ENCODE measurements at regions not wholly inside any gene's neighbourhood (a gene's known extent, or its start where the extent isn't known, plus 50 kb on each side); places are given as distances from the start of the nearest gene placed in this dataset.

DNA sequence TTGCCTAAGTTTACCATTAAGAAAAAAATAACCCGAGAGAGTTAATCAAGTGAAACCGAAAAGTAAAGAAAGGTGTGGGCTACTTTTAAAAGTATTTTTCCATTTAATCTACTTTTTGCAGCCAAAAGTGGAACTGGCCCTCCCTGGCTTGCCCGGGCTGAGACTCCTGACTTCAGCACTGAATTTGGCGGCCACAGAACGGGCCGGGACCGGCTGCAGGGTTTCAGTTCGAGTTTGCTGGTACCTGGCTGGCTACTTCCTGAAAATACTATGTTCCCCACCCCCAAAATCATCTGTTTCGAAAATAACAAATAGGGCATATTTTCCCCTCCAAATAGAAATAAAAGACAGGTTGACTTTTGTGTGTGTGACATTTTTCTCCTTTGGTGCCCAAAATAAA, 173.4 kb upstream of the EXOC2 start:
- Mint-ChIP-seq H3K27ac (no peak overlapping the region), H3K4me3 (no peak overlapping the region), H3K9me3 (peaks cover 5% of the 10 kb centered on the region), H3K27me3 (ENCODE audit: low read depth) (no peaks in the 10 kb centered on the region), H3K36me3 (no peaks in the 10 kb centered on the region), H3K4me1 (0 out of 2 replicates have a peak, but pooled peaks cover 4% of the 10 kb centered on the region)
- ChIA-PET POLR2A (interaction anchor here (0.7 kb wide), 1 partner anchor 11 kb away, joined by 5 read pairs; no protein-coding TSS in a partner anchor), CTCF (no interaction called here)
- ATAC-seq (no peak), DNase-seq (ENCODE audit: low spot score) (no peak)
- no peak for TF ChIP-seq PRRX2 (CRISPR knock-in tag; IDR thresholded peaks at IDR 0.05)
- TF ChIP-seq ZNF396 (CRISPR knock-in tag; IDR thresholded peaks at IDR 0.05; ENCODE audit: borderline replicate concordance) = no peak

GRCh38 chr6:865846-866245, 172.9 kb upstream of the EXOC2 start:
- DNase-seq (ENCODE audit: low spot score) = no peak
- ChIA-PET CTCF (no interaction called here), POLR2A (no interaction called here)
- no peak for ATAC-seq
- Mint-ChIP-seq H3K27me3 (ENCODE audit: low read depth) (no peaks in the 10 kb centered on the region), H3K36me3 (no peaks in the 10 kb centered on the region), H3K4me1 (0 out of 2 replicates have a peak, but pooled peaks cover 4% of the 10 kb centered on the region), H3K4me3 (no peak overlapping the region), H3K9me3 (peaks cover 5% of the 10 kb centered on the region), H3K27ac (no peak overlapping the region)
- no peak for TF ChIP-seq KAT7 (CRISPR knock-in tag; IDR thresholded peaks at IDR 0.05; ENCODE audit: borderline replicate concordance)
- TF ChIP-seq SOX15 (CRISPR knock-in tag; IDR thresholded peaks at IDR 0.05) = no peak
- TF ChIP-seq SP1 (CRISPR knock-in tag; conservative IDR thresholded peaks at IDR 0.05) = no peak
- no peak for TF ChIP-seq NR3C1 (CRISPR knock-in tag; conservative IDR thresholded peaks at IDR 0.05; ENCODE audit: low read depth)
- TF ChIP-seq, protein P1, sequence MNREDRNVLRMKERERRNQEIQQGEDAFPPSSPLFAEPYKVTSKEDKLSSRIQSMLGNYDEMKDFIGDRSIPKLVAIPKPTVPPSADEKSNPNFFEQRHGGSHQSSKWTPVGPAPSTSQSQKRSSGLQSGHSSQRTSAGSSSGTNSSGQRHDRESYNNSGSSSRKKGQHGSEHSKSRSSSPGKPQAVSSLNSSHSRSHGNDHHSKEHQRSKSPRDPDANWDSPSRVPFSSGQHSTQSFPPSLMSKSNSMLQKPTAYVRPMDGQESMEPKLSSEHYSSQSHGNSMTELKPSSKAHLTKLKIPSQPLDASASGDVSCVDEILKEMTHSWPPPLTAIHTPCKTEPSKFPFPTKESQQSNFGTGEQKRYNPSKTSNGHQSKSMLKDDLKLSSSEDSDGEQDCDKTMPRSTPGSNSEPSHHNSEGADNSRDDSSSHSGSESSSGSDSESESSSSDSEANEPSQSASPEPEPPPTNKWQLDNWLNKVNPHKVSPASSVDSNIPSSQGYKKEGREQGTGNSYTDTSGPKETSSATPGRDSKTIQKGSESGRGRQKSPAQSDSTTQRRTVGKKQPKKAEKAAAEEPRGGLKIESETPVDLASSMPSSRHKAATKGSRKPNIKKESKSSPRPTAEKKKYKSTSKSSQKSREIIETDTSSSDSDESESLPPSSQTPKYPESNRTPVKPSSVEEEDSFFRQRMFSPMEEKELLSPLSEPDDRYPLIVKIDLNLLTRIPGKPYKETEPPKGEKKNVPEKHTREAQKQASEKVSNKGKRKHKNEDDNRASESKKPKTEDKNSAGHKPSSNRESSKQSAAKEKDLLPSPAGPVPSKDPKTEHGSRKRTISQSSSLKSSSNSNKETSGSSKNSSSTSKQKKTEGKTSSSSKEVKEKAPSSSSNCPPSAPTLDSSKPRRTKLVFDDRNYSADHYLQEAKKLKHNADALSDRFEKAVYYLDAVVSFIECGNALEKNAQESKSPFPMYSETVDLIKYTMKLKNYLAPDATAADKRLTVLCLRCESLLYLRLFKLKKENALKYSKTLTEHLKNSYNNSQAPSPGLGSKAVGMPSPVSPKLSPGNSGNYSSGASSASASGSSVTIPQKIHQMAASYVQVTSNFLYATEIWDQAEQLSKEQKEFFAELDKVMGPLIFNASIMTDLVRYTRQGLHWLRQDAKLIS (CRISPR knock-in tag; IDR thresholded peaks at IDR 0.05; ENCODE audit: borderline replicate concordance) = no peak
- TF ChIP-seq, protein P2, sequence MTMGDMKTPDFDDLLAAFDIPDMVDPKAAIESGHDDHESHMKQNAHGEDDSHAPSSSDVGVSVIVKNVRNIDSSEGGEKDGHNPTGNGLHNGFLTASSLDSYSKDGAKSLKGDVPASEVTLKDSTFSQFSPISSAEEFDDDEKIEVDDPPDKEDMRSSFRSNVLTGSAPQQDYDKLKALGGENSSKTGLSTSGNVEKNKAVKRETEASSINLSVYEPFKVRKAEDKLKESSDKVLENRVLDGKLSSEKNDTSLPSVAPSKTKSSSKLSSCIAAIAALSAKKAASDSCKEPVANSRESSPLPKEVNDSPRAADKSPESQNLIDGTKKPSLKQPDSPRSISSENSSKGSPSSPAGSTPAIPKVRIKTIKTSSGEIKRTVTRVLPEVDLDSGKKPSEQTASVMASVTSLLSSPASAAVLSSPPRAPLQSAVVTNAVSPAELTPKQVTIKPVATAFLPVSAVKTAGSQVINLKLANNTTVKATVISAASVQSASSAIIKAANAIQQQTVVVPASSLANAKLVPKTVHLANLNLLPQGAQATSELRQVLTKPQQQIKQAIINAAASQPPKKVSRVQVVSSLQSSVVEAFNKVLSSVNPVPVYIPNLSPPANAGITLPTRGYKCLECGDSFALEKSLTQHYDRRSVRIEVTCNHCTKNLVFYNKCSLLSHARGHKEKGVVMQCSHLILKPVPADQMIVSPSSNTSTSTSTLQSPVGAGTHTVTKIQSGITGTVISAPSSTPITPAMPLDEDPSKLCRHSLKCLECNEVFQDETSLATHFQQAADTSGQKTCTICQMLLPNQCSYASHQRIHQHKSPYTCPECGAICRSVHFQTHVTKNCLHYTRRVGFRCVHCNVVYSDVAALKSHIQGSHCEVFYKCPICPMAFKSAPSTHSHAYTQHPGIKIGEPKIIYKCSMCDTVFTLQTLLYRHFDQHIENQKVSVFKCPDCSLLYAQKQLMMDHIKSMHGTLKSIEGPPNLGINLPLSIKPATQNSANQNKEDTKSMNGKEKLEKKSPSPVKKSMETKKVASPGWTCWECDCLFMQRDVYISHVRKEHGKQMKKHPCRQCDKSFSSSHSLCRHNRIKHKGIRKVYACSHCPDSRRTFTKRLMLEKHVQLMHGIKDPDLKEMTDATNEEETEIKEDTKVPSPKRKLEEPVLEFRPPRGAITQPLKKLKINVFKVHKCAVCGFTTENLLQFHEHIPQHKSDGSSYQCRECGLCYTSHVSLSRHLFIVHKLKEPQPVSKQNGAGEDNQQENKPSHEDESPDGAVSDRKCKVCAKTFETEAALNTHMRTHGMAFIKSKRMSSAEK (CRISPR knock-in tag; IDR thresholded peaks at IDR 0.05; ENCODE audit: borderline replicate concordance) = no peak
- TF ChIP-seq E2F5 (CRISPR knock-in tag; IDR thresholded peaks at IDR 0.05) = no peak
- TF ChIP-seq, protein P3, sequence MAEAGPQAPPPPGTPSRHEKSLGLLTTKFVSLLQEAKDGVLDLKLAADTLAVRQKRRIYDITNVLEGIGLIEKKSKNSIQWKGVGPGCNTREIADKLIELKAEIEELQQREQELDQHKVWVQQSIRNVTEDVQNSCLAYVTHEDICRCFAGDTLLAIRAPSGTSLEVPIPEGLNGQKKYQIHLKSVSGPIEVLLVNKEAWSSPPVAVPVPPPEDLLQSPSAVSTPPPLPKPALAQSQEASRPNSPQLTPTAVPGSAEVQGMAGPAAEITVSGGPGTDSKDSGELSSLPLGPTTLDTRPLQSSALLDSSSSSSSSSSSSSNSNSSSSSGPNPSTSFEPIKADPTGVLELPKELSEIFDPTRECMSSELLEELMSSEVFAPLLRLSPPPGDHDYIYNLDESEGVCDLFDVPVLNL (CRISPR knock-in tag; IDR thresholded peaks at IDR 0.05; ENCODE audit: borderline replicate concordance, low read depth) = no peak
- TF ChIP-seq AR (CRISPR knock-in tag; IDR thresholded peaks at IDR 0.05) = no peak
- TF ChIP-seq RELA (CRISPR knock-in tag; IDR thresholded peaks at IDR 0.05; ENCODE audit: borderline replicate concordance) = no peak
- no peak for TF ChIP-seq MXD4 (CRISPR knock-in tag; IDR thresholded peaks at IDR 0.05; ENCODE audit: borderline replicate concordance)
- no peak for TF ChIP-seq GABPB1 (CRISPR knock-in tag; IDR thresholded peaks at IDR 0.05)
- TF ChIP-seq, protein P4, sequence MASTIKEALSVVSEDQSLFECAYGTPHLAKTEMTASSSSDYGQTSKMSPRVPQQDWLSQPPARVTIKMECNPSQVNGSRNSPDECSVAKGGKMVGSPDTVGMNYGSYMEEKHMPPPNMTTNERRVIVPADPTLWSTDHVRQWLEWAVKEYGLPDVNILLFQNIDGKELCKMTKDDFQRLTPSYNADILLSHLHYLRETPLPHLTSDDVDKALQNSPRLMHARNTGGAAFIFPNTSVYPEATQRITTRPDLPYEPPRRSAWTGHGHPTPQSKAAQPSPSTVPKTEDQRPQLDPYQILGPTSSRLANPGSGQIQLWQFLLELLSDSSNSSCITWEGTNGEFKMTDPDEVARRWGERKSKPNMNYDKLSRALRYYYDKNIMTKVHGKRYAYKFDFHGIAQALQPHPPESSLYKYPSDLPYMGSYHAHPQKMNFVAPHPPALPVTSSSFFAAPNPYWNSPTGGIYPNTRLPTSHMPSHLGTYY (CRISPR knock-in tag; IDR thresholded peaks at IDR 0.05) = no peak
